Brain pericyte (primary cell): ENCODE measurements at regions not wholly inside any gene's neighbourhood (a gene's known extent, or its start where the extent isn't known, plus 50 kb on each side); places are given as distances from the start of the nearest gene placed in this dataset.
"Not testable (repeated sequence)": the region's sequence is repeated elsewhere in the genome, so short reads cannot be mapped to it uniquely, and the experiment has no call there.

Source experiments
- DNase-seq: peaks from one replicate; pipeline ENCODE4 v3.0.0-alpha.2; 2012; ENCODE audit warnings: low read depth, low spot score

DNA sequence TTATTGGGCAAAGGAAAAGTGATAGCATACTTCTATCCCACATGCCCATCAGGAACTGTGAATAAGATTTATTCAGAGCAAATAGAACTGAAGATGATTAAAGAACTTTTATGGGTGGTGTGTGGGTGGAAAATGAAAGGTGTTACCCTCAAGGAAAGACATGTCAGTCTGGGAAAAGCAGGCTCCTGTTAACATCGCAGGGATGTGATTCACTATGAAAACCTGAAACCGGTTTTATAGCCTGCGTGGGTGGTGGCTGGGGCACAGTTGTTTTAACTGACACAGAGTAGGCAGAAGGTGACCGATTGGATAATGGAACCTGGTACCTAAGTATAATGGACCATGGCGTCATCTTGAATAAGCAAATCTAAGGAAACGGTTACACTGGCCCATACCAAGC lies 61.3 kb upstream of the CASK start:
- DNase-seq, result no peak

DNA sequence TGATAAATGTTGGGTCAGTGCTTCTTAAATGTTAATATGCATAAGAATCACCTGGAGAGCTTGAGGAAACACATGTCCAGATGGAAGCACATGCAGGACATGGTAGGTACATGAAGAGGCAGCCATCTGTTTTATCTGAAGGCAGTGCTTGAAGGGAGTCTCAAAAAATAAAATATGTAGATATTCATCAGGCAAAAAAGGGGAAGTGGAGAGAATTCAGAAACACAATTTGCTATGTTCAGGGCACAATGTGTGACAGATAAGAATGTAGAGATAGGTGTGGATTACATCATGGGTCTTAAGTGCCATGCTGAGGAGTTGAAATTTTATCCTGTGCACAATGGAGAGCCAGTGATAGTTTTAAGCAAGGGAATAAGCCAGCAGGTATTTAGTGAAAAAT lies 59.6 kb upstream of the CASK start:
- no peak for DNase-seq

DNA sequence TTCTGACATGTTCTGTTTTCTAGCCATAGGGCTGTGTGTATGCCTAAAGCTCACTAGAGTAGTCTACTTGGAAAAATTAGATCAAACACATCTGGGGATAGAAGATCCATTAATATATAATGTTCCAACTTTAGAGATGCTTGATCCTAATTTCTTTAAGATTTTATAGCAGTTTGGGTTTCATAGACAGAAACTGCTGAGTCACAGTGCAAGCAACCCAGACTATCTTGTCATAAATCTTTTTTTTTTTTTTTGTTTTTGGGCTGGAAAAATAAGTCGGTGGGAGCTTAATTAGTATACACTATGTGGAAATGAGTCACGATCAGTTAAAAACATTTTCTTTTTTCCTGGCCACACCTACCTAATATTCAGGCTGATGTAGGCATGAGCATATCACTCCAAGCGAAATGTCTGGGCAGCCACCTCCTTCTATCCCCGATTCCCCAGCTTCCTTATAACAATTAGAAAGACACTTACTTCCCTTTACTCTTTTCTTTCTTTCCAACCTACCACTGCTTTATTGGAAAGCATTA lies 58.2 kb upstream of the CASK start:
- no peak for DNase-seq

DNA sequence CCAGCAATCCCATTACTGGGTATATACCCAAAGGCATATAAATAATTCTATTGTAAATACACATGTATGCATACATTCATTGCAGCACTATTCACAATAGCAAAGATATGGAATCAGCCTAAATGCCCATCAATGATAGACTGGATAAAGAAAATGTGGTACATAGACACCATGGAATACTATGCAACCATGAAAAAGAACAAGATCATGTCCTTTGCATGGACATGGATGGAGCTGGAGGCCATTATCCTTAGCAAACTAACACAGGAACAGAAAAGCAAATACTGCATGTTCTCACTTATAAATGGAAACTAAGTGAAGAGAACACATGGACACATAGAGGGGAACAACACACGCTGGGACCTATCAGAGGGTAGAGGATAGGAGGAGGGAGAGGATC lies 51.3 kb upstream of the CASK start:
- not testable (repeated sequence) for DNase-seq

DNA sequence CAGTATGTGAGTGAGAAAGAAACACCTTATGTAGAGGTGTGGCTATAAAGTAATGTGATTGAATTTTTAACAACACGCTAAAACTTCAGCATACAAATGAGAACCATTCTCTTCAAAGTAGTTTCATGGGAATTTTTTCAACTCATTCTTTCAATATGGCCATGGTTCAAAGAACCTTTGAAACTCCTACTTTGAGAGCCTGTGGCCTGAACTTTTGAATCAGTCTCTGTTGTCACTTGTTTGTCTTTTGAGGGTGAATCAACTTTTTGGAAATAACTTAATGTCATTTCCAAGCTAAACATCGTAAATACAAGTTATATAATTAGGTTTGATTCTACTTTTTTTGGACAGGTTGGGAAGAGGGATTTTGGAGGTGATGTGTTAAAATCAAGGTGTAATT lies 49.9 kb upstream of the CASK start:
- DNase-seq, result no peak
